ENCODE measurements at regions not wholly inside any gene's neighbourhood (a gene's known extent, or its start where the extent isn't known, plus 50 kb on each side); places are given as distances from the start of the nearest gene placed in this dataset.

DNA sequence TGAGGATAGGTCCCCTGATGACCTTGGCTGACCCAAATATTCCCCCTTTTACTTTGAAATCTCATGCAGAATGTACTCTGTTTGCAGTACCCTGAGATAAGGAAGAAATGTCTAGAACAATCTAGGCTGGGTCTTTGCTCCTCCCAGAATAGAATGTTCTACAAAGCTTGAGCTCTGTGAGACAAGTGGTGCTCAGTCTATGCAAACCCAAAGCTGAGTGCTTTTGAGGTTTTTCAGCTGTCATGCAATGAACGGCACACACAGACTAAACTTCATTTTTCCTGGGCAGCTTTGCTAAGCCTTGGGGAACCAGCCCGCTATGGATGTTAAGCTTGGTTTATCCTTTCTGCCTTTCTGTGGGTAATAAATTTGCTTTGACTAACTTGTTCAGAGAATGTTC, 513.6 kb downstream of the FAT4 start:
- Histone ChIP-seq H2AFZ (ENCODE audit: low read depth, low read length) (no peak overlapping the region), H3K27me3 (ENCODE audit: insufficient read depth, low read length, poor library complexity) (no peaks in the 10 kb centered on the region), H3K4me2 (ENCODE audit: insufficient read depth, low read length) (no peak overlapping the region), H3K9ac (ENCODE audit: low read depth, low read length) (no peak overlapping the region), H3K4me3 (ENCODE audit: low read depth in 1 of 2, low read length in 2 of 2) (no peak overlapping the region), H3K4me1 (ENCODE audit: insufficient read depth, low read length) (no peaks in the 10 kb centered on the region), H3K27ac (ENCODE audit: low read length) (no peak overlapping the region), H3K9me3 (ENCODE audit: insufficient read depth, low read length, severe bottlenecking) (no peaks in the 10 kb centered on the region), H3K79me2 (ENCODE audit: insufficient read depth, low read length) (no peaks in the 10 kb centered on the region), H4K20me1 (ENCODE audit: insufficient read depth, low read length) (no peaks in the 10 kb centered on the region), H3K36me3 (ENCODE audit: insufficient read depth, low read length) (no peaks in the 10 kb centered on the region)
- TF ChIP-seq, protein P1, sequence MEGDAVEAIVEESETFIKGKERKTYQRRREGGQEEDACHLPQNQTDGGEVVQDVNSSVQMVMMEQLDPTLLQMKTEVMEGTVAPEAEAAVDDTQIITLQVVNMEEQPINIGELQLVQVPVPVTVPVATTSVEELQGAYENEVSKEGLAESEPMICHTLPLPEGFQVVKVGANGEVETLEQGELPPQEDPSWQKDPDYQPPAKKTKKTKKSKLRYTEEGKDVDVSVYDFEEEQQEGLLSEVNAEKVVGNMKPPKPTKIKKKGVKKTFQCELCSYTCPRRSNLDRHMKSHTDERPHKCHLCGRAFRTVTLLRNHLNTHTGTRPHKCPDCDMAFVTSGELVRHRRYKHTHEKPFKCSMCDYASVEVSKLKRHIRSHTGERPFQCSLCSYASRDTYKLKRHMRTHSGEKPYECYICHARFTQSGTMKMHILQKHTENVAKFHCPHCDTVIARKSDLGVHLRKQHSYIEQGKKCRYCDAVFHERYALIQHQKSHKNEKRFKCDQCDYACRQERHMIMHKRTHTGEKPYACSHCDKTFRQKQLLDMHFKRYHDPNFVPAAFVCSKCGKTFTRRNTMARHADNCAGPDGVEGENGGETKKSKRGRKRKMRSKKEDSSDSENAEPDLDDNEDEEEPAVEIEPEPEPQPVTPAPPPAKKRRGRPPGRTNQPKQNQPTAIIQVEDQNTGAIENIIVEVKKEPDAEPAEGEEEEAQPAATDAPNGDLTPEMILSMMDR (IDR thresholded peaks at IDR 0.05; ENCODE audit: borderline replicate concordance, extremely low read depth, low read length, poor library complexity, severe bottlenecking), result no peak
- no peak for TF ChIP-seq EZH2 (IDR thresholded peaks at IDR 0.05; ENCODE audit: borderline replicate concordance, low read depth, low read length, severe bottlenecking)
- DNase-seq (no peak), ATAC-seq (ENCODE audit: insufficient read depth, low read depth) (no peak)

DNA sequence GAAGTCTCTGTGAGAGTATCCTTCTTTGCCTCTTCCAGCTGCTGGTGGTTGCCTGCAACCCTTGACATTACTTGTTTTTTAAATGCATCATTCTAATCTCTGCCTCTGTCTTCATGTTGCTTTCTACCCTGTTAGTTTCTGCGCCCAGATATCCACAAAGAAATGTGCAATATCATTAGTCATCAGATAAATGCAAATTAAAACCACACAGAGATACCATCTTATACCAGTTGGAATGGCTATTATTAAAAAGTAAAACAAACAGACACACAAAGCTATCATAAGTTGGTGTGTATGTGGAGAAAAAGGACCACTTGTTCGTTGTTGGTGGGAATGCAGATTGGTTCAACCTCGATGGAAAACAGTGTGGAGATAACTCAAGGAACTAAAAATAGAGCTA, 517.4 kb downstream of the FAT4 start:
- Histone ChIP-seq H3K4me1 (ENCODE audit: insufficient read depth, low read length) (no peaks in the 10 kb centered on the region), H3K27me3 (ENCODE audit: insufficient read depth, low read length, poor library complexity) (no peaks in the 10 kb centered on the region), H3K36me3 (ENCODE audit: insufficient read depth, low read length) (no peaks in the 10 kb centered on the region), H3K9ac (ENCODE audit: low read depth, low read length) (no peak overlapping the region), H3K4me2 (ENCODE audit: insufficient read depth, low read length) (no peak overlapping the region), H2AFZ (ENCODE audit: low read depth, low read length) (no peak overlapping the region), H4K20me1 (ENCODE audit: insufficient read depth, low read length) (no peaks in the 10 kb centered on the region), H3K9me3 (ENCODE audit: insufficient read depth, low read length, severe bottlenecking) (no peaks in the 10 kb centered on the region), H3K4me3 (ENCODE audit: low read depth in 1 of 2, low read length in 2 of 2) (no peak overlapping the region), H3K79me2 (ENCODE audit: insufficient read depth, low read length) (no peaks in the 10 kb centered on the region), H3K27ac (ENCODE audit: low read length) (no peak overlapping the region)
- no peak for ATAC-seq (ENCODE audit: insufficient read depth, low read depth)
- TF ChIP-seq EZH2 (IDR thresholded peaks at IDR 0.05; ENCODE audit: borderline replicate concordance, low read depth, low read length, severe bottlenecking), result no peak
- TF ChIP-seq, protein P1 (IDR thresholded peaks at IDR 0.05; ENCODE audit: borderline replicate concordance, extremely low read depth, low read length, poor library complexity, severe bottlenecking), result no peak
- no peak for DNase-seq

DNA sequence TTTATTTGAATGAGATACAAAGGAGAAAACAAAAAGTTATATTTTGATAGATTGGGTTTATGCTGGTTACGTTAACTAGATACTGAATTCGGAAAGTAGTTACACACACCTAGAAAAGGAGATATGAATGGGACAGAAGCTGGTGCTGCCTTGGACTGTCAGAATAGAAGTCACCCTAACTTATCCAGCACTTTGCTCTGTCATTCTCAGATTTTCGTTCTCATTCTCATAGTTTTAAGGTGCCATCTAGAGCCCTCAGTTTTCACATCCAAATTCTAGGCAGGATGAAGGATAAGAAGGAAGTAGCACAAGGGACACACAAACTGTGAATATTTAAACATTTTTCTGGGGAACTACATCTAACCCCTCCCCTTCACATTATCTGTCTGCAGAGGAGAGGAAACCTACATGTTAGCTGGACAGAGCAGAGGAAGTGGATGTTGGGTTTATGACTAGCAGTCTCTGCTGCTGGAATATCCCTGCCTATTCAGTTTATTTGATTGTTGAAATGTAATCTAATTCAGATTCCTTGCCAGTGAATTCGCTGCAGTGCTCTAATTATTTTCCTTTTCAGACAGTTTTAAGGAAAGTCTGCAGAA, 521.9 kb downstream of the FAT4 start:
- no peak overlapping the region for H2AFZ ChIP-seq (ENCODE audit: low read depth, low read length)
- H3K4me2 ChIP-seq (ENCODE audit: insufficient read depth, low read length), result no peak overlapping the region
- H3K27me3 ChIP-seq (ENCODE audit: insufficient read depth, low read length, poor library complexity), result no peaks in the 10 kb centered on the region
- H3K4me3 ChIP-seq (ENCODE audit: low read depth in 1 of 2, low read length in 2 of 2), result no peak overlapping the region
- no peaks in the 10 kb centered on the region for H3K36me3 ChIP-seq (ENCODE audit: insufficient read depth, low read length)
- no peak overlapping the region for H3K9ac ChIP-seq (ENCODE audit: low read depth, low read length)
- DNase-seq (no peak), ATAC-seq (ENCODE audit: insufficient read depth, low read depth) (no peak)
- TF ChIP-seq, protein P1 (IDR thresholded peaks at IDR 0.05; ENCODE audit: borderline replicate concordance, extremely low read depth, low read length, poor library complexity, severe bottlenecking), result no peak
- no peak for TF ChIP-seq EZH2 (IDR thresholded peaks at IDR 0.05; ENCODE audit: borderline replicate concordance, low read depth, low read length, severe bottlenecking)
- no peaks in the 10 kb centered on the region for H3K9me3 ChIP-seq (ENCODE audit: insufficient read depth, low read length, severe bottlenecking)
- no peaks in the 10 kb centered on the region for H3K4me1 ChIP-seq (ENCODE audit: insufficient read depth, low read length)
- no peak overlapping the region for H3K27ac ChIP-seq (ENCODE audit: low read length)
- H4K20me1 ChIP-seq (ENCODE audit: insufficient read depth, low read length), result no peaks in the 10 kb centered on the region
- H3K79me2 ChIP-seq (ENCODE audit: insufficient read depth, low read length), result no peaks in the 10 kb centered on the region
